HCEC 1CT (cell line): ENCODE measurements at regions not wholly inside any gene's neighbourhood (a gene's known extent, or its start where the extent isn't known, plus 50 kb on each side); places are given as distances from the start of the nearest gene placed in this dataset.

Source experiments
- DNase-seq: peaks from one replicate; pipeline ENCODE4 v3.0.0-alpha.2; 2017

DNA sequence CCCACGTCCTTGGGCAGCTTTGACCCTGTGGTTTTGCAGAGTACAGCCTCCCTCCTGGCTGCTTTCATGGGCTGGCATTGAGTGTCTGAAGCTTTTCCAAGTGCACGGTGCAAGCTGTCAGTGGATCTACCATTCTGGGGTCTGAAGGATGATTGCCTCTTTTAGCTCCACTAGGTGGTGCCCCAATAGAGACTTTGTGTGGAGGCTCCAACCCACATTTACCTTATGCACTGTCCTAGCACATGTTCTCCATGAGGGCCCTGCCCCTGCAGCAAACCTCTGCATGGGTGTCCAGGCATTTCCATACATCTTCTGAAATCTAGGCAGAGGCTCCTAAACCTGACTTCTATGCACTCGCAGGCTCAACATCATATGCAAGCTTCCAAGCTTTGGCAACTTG, 644.2 kb upstream of the CDH9 start:
- peak; percentile 50 for DNase-seq

DNA sequence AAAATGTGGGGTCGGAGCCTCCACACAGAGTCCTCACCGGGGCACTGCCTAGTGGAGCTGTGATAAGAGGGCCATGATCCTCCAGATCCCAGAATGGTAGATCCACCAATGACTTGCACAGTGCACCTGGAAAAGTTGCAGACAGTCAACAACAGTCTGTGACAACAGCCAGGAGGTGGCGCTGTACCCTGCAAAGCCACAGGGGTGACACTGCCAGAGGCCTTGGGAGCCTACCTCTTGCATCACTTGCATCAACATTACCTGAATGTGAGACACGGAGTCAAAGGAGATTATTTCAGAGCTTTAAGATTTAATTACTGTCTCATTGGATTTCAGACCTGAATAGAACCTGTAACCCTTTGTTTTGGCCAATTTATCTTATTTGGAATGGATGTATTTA, 614.1 kb upstream of the CDH9 start:
- peak; percentile 11 for DNase-seq

DNA sequence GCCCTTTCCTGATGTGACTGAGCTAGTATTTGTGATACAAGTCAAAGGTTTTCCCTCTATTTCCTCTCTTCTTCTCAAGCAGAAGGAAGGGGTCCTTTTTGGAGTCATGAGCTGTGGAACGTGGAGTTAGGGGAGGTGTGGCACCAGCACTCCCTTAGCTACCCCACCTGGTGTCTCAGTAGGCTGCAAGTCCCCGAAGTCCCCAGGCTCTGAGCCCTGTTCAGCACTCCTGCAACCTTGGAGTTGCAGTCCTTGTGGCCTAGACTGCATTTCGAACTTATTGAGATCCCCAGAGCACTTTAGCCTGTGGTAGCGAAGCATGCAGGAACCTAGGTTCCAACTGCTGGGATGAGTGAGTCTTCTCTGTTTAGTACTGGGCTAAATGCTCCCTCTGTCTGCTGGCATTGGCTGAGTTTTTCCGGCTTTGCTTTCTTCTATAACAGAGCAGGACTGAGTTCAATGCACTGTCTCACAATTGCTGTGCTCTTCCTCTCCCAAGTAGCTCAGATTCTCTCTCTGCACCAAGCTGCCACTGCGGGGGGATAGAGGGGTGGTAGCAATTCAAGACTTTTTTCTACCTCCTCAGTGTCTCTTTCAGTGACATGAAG, 600.7 kb upstream of the CDH9 start:
- peak; percentile 50 for DNase-seq

DNA sequence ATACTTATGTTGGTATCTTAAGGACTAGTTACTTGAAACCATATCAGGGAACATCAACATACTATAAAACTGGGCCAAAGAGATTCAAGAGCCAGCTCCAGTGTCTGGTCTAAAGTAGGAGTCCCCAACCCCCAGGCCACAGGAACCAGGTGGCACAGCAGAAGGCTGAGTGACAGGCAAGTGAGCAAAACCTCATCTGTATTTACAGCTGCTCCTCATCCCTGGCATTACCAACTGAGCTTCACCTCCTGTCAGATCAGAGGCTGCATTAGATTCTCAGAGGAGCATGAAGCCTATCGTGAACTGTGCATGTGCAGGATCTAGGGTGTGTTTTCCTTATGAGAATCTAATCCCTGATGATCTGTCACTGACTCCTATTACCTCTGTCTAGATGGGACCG, 581.6 kb upstream of the CDH9 start:
- DNase-seq: no peak

DNA sequence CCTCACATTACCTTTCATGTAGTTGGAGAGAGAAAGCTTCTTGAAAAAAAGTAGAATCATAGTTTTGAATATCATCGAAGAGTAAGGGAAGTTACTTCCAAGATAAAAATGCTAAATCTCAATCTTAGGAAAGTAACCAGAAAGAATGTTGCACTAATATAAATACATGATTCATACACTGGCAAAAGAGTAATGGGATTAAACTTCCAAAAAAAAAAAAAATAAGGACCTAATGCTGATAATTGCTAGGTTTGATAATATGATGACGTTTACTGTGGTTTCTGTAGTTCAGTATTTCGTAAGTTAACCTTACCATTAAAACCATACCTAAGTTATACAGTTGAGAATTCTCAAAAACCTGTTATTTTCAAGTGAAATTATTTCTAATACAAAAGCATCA, 573.8 kb upstream of the CDH9 start:
- peak; percentile 43 for DNase-seq

DNA sequence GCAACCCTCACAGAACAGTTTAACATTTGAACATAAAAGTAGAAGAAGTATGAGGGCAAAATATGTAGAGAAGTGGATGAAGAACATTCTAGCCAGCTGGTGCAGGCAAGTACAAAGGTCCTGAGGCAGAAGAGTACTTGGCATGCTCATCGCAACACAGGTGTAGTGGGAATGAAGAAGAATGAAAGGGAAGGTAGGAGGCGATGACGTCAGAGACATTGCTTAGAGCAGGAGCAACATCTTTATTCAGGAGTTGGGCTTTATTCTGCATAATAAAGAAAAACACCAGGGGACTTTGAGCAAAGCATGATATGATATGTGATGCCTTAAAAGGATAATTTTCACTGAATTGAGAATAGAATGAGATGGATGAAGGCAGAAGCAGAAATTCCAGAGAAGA, 570.6 kb upstream of the CDH9 start:
- no peak for DNase-seq

DNA sequence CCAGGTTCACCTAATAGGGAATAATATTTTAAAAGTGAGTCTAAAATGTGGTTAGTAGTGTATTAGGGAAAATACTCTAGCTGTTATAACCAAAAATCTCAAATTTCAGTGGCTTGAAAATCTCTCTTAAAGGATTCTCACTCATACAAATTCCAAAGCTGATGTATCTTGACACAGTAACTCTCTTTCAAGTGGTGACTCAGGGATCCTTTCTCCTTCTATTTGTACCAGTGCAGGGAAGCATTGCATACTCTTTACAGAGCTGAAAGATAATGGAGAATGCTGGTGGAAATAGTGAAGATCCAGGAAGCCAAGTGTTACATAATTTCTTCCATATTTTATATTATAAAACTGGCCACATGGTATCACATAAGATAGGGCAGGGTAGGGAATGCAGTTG, 560.2 kb upstream of the CDH9 start:
- DNase-seq: peak; percentile 29

DNA sequence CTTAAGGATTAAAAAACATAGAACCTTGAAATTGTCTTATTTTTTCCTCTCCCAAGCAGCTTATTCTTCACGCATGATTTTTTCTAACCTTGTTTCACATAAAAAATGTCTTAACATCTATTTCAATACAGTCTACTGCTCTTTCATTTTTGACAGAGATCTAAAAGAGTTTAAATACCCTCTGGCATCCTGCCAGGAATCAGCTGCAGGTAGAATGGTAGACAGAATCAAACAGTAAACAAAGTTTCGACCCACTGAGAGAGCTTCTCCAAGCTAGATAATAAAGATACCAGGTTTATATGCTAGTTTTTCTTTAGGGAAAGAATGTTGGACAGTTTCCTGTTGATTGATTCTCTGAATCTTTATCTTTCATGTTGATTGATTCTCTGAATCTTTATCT, 555.8 kb upstream of the CDH9 start:
- no peak for DNase-seq

DNA sequence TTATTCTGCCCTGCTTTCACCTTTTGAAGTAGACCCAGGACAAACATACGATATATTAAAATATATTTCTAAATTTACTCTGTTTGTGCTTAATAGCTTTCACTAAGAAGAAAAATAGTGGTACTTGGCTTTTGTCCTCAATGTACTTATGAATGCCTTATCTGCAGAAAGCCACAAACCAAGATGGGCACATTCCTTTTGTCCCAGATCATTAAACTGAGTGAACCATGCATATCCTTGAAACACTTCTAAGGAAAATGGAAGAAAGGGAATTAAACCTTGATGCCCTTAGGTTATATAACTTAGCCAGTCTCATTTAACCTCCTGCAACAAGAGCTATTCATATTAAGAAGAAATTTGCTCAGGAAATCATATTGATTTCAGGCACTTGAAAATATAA, 553.8 kb upstream of the CDH9 start:
- DNase-seq: peak; percentile 49

DNA sequence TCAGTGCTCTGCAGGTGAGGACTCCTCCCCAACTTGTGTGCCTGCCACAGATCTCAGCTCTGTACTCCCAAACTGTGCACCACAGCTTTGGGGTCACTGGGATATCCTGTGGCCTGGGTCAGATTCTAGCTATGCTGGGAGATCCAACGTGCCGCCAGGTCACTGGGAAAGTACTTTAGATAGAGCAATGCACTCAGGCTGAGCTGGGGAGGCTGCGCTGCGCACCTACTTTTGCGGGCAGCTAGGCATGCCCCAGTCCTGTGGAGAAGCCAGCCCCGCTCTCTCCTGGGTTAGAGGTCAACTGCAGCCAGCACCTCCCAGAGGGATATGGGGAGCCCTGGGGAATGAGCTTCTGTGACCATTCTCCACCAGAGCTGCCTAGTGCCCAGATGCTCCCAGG, 552.1 kb upstream of the CDH9 start:
- no peak for DNase-seq

DNA sequence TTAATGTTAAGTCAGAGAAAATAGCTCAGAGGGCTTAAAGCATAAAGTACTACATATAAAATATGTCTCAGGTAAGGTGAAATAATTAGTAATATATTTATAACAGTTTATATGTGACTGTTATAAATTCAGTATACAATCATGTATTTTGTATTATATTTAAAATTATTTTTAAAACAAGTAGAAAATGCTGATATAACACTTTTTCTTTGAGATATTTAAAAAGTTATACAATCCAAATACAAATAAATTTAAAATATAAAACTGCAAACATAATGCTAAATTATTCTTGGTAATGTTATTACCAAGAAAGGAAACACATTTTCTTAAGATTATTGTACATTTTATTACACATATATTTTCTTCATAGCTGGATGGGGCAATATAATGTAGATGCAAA, 539.9 kb upstream of the CDH9 start:
- no peak for DNase-seq

DNA sequence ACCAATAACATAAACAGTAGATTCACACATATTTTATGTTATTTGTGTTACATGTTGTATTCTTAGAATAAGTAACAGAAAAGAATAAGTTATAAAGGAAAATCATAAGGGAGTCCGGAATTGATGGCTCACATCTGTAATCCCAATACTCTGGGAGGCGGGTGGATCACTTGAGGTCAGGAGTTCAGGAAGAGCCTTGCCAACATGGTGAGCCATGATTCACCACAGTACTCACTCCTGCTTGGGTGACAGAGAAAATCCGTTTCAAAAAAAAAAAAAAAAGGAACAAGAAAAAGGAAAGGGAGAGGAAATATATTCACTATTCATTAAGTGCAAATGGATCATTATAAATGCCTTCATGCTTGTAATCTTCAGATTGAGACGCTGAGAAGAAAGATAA, 533.3 kb upstream of the CDH9 start:
- DNase-seq: no peak

DNA sequence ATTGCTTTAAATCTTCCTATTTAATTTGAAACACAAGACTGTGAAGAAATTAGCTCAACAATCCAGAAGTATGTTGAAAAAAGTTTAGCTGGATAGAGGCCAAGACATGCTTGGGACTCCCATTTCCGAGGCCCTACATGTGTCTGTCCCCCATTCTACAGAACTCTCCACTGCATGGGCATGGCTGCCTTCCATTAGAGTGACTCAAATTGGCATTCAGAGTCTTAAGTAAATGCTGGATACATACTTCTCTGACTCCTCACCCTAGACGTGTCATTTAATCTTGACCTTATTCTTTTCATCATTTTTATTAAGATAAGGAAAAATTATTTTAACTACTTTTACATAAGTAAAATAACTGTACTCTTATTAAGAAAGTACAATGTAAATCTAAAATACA, 530.4 kb upstream of the CDH9 start:
- DNase-seq: peak; percentile 23

DNA sequence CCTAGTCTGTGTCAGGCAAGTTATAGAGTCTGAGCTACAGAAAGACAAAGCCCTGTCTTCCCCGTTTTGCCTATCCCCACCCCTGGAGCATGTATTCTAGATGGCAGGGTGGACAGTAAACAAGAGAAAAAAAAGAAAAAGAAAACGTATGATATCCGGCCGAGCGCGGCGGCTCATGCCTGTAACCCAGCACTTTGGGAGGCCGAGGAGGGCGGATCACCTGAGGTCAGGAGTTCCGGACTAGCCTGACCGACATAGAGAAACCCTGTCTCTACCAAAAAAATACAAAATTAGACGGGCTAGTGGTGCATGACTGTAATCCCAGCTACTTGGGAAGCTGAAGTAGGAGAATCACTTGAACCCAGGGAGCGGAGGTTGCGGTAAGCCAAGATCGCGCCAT, 523.0 kb upstream of the CDH9 start:
- no peak for DNase-seq

DNA sequence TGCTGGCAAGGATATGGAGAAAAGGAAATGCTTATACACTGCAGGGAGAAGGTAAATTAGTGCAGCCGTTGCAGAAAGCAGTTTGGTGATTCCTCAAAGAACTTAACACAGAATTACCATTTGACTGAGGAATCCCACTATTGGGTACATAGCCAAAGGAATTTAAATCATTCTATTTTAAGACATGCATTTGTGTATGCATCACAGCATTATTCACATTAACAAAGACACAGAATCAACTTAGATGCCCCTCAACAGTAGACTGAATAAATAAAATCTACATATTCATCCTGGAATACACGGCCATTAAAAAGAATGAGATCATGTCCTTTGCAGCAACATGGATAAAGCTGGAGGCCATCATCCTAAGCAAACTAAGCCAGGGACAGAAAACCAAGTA, 510.1 kb upstream of the CDH9 start:
- no peak for DNase-seq

DNA sequence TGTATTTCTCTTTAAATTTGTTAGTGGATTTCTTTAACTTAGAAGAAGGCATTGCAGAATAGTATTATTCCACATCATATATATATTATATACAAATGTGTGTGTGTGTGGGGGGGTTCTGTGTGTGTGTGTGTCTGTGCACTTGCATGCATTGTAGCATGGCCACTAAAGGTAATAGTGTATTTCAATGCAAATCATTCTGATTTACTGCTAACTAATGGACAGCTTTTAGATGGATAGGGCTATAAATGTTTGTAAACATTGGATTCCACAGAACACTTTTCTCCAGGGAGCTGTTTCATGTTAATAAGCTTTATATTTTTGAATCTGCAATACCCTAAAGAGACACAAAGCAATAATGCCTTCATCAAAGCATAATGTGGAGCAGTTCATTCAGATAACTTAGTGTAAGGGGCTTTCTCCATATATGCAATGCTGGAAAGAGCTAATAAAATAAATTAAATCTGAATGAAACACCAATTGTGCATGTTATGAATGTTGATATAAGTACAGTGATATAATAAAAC, 496.7 kb upstream of the CDH9 start:
- no peak for DNase-seq

DNA sequence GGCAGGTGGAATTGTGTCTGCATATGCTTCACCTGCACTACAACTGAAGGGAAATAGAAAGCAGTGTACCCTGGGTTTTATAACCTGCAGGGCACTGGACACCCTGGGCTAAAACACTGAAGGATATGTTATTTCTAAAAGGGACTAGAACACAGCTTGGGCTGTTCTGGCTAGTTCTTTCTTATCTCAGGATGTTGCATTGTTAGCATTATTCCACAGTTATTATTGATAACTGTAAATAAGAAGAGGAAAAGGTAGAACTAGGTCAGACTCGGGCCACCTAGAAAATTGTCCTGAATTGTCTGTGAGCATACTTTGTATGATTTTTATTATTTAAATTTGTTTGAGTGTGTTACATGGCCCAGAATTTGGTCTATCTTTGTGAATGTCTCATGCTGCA, 493.9 kb upstream of the CDH9 start:
- no peak for DNase-seq

DNA sequence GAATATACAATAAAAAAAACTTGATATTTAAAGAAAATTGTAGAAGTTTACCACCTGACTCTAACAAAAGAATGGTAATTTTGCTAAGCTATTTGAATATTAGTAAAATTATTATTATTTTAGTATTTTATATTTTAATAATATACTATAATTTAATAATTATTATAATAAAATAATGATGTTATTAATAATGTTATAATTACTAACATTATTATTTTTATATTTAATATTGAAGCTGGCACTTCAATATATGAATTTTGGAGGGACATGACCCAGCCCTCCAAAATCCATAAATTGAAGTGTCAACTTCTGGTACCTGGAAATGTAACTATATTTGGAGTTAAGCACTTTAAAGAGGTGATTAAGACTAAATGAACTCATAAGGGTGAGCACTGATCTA, 486.1 kb upstream of the CDH9 start:
- DNase-seq: no peak

DNA sequence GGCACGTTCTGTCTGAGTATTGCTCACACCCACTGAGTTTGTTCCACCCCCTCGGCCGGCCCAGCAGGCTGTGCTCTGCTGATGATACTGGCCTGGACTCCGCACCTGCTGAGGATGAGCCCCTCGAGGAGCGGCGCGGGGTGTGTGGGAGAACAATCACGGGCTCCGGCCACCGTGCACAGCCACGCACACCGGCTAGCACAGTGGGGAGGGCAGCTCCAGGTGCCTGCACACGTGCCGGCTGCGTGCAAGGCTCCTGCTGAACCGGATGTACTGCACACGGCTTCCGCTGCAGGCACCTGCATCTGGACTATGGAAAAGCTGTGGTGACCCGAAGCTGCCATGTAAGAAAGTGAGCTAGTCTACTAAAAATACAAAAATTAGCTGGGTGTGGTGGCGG, 485.2 kb upstream of the CDH9 start:
- DNase-seq: no peak

DNA sequence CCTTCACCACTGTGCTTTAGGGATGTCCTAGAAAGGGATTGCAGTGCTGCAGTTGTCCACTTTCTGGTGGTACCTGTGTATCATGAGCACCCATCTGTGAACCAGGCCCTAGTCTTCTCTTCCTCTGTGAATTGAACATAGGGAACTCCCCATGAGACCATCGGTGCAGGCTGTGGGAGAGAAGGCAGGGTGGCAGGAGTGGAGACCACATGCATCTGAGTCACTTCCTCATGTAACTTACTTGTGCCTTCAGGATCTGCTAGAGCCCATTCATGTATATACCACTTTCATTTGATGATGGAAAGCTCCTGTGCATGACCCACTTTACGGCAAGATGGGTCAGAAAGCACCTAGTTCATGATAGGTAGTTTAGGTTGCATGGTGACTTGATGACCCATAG, 478.1 kb upstream of the CDH9 start:
- peak; percentile 9 for DNase-seq

DNA sequence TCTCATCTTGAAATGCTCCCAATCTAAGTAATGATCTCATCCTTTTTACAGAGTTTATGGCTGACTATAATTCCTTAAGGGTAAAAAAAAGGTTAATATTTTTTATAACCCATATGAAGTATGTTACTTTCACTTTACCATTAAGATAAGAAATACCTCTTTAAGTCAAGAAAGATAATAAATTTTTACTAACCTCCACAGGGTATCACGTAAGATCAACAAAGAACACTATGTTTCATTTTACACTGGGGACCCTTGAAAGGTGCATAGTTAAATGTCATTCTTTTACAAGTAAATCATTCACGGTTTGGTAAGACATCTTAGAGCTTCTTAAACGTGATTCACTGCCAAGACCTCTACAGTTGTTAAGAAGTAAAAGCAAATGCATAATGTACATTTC, 472.7 kb upstream of the CDH9 start:
- DNase-seq: peak; percentile 1

DNA sequence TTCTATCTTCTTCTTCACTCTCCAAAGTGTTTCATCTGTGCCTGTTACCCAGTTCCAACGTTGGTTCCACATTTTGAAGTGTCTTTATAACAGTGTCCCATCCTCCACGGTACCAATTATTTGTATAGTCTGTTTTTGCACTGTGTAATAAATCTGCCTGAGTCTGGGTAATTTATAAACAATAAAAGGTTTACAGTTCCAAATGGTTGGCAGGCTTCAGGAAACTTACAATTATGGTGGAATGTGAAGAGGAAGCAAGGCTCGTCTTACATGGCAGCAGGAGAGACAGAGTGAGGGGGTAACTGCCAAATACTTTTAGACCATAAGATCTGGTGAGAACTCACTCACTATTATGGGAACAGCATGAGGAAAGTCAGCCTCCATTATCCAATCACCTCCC, 465.4 kb upstream of the CDH9 start:
- no peak for DNase-seq

DNA sequence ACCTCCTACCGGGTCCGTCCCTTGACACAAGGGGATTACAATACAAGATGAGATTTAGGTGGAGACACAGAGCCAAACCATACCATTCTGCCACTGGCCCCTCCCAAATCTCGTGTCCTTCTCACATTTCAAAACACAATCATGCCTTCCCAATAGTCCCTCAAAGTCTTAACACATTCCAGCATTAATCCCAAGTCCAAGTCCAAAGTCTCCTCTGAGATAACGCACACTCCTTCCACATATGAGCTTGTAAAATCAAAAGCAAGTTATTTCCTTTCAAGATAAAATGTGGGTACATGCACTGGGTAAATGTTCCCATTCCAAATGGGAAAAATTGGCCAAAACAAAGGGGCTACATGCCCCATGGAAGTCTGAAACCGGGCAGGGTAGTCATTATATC, 463.9 kb upstream of the CDH9 start:
- no peak for DNase-seq

DNA sequence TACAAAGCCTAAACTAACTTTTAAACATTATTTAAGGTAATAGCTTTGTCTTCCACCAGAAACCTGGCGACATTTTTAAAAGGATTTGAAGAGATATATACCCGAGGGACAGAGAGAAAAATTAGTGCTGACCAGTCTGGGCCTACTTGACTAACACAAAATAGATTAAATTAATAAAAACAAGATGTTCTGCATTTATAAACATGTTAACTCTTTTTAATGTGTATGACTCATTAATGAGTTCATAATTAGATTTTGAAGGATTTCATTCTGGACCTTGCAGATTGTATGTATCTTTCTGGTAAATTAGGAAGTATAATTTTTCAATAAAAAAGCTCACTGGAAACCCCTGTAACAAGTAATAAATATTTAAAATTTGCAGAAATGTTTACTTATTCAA, 459.1 kb upstream of the CDH9 start:
- DNase-seq: no peak

DNA sequence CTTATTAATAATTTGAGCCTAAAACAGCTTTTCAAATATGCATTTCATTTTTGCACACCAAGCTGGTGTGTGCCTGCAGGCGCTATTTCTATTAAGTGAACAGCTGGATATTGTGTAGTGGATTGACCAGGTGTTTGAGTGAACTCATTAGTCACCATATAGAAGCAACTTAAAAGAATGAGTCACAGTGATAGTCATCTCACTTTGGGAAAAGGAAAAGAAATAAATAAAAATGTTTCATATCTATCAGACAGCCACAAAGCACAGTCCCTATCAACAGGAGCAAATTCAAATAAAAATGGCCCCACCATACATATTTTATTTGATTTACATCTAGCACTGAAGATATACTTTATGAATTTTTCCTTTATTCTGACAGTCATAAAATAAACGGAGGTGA, 456.5 kb upstream of the CDH9 start:
- peak; percentile 82 for DNase-seq
